ENCODE measurements at regions not wholly inside any gene's neighbourhood (a gene's known extent, or its start where the extent isn't known, plus 50 kb on each side); places are given as distances from the start of the nearest gene placed in this dataset.
"Not testable (repeated sequence)": the region's sequence is repeated elsewhere in the genome, so short reads cannot be mapped to it uniquely, and the experiment has no call there.

- intact Hi-C loops (cut with DNase I), result no loop called here
- DNase-seq, result no peak
Measured at GRCh38 chr3:67245545-67245944, 247.4 kb downstream of the KBTBD8 start.

- intact Hi-C loops (cut with DNase I), result no loop called here
- DNase-seq, result no peak
Measured at GRCh38 chr3:67248726-67249125, 250.6 kb downstream of the KBTBD8 start.

- intact Hi-C loops (cut with DNase I), result not testable (repeated sequence)
Measured at GRCh38 chr3:67252906-67253305, 254.8 kb downstream of the KBTBD8 start.

GRCh38 chr3:67278015-67278618 lies 280.0 kb downstream of the KBTBD8 start:
- intact Hi-C loops (cut with DNase I), result no loop called here
- peak in 2 of 42 donors; percentile 7 to 10 for DNase-seq

More at GRCh38 chr3:67252906-67253305, 254.8 kb downstream of the KBTBD8 start:
- peak in 7 of 42 donors; percentile 2 to 18 (median 14) for DNase-seq

GRCh38 chr3:67286586-67286985 lies 288.5 kb downstream of the KBTBD8 start:
- no peak for DNase-seq
- intact Hi-C loops (cut with DNase I), result no loop called here

- intact Hi-C loops (cut with DNase I), result no loop called here
- DNase-seq, result no peak
Measured at GRCh38 chr3:67288466-67289106, 290.5 kb downstream of the KBTBD8 start.

GRCh38 chr3:67289626-67290025 lies 291.5 kb downstream of the KBTBD8 start:
- DNase-seq, result no peak
- intact Hi-C loops (cut with DNase I), result no loop called here

GRCh38 chr3:67290438-67290837 lies 292.3 kb downstream of the KBTBD8 start:
- intact Hi-C loops (cut with DNase I), result no loop called here
- peak in 7 of 42 donors; percentile 8 to 28 (median 14) for DNase-seq

GRCh38 chr3:67291287-67292252 lies 293.5 kb downstream of the KBTBD8 start:
- intact Hi-C loops (cut with DNase I), result no loop called here
- peak in 14 of 42 donors; percentile 5 to 67 (median 21) for DNase-seq

- DNase-seq, result no peak
- intact Hi-C loops (cut with DNase I), result no loop called here
Measured at GRCh38 chr3:67292356-67293121, 294.4 kb downstream of the KBTBD8 start.

- intact Hi-C loops (cut with DNase I), result no loop called here
- DNase-seq, result no peak
Measured at GRCh38 chr3:67294341-67294740, 296.2 kb downstream of the KBTBD8 start.

- intact Hi-C loops (cut with DNase I), result no loop called here
- no peak for DNase-seq
Measured at GRCh38 chr3:67296039-67296892, 298.2 kb downstream of the KBTBD8 start.

- intact Hi-C loops (cut with DNase I), result no loop called here
- no peak for DNase-seq
Measured at GRCh38 chr3:67297715-67298475, 299.8 kb downstream of the KBTBD8 start.

- no peak for DNase-seq
- intact Hi-C loops (cut with DNase I), result no loop called here
Measured at GRCh38 chr3:67301556-67301955, 303.4 kb downstream of the KBTBD8 start.

GRCh38 chr3:67302489-67302888 lies 304.4 kb downstream of the KBTBD8 start:
- intact Hi-C loops (cut with DNase I), result no loop called here
- no peak for DNase-seq

- intact Hi-C loops (cut with DNase I), result no loop called here
- DNase-seq, result no peak
Measured at GRCh38 chr3:67305160-67305559, 307.1 kb downstream of the KBTBD8 start.

- intact Hi-C loops (cut with DNase I), result no loop called here
- no peak for DNase-seq
Measured at GRCh38 chr3:67305922-67306321, 307.8 kb downstream of the KBTBD8 start.

- no peak for DNase-seq
Measured at GRCh38 chr3:67311440-67311839, 313.3 kb downstream of the KBTBD8 start.

More at GRCh38 chr3:67311440-67311839, 313.3 kb downstream of the KBTBD8 start:
- intact Hi-C loops (cut with DNase I), result no loop called here
